ENCODE measurements at regions not wholly inside any gene's neighbourhood (a gene's known extent, or its start where the extent isn't known, plus 50 kb on each side); places are given as distances from the start of the nearest gene placed in this dataset.

- ChIA-PET CTCF (ENCODE audit: low intra/inter-chr PET ratio, low total read pairs) (no interaction called here), POLR2A (no interaction called here)
- Histone ChIP-seq H3K4me3 (replicated peaks in 1 of 3; ENCODE audit: insufficient read depth in 1 of 3, low read depth in 2 of 3, low read length in 3 of 3) (no peak overlapping the region), H3K4me2 (ENCODE audit: low read depth, low read length) (no peak overlapping the region), H3K79me2 (ENCODE audit: insufficient read depth, low read length) (no peaks in the 10 kb centered on the region), H3K9me3 (ENCODE audit: low read length) (no peaks in the 10 kb centered on the region), H2AFZ (ENCODE audit: low read length) (no peak overlapping the region), H4K20me1 (ENCODE audit: insufficient read depth, low read length) (no peaks in the 10 kb centered on the region), H3K27me3 (ENCODE audit: control insufficient read depth in 1 of 2, insufficient read depth in 2 of 2, low read length in 2 of 2) (no peaks in the 10 kb centered on the region), H3K9ac (ENCODE audit: insufficient read depth, low read depth, low read length) (no peak overlapping the region), H3K4me1 (ENCODE audit: insufficient read depth, low read length) (peaks cover under 1% of the 10 kb centered on the region; the same call in 1 of the 2 replicates), H3K36me3 (replicated peaks in 1 of 2; ENCODE audit: control insufficient read depth in 1 of 2, insufficient read depth in 2 of 2, low read length in 2 of 2) (no peaks in the 10 kb centered on the region), H3K27ac (ENCODE audit: extremely low read length, insufficient read depth, low read length) (no peak overlapping the region)
- in situ Hi-C loops (cut with HindIII; ENCODE audit: extremely low pct_ligation_motif_present, low pct_unique_long_range_greater_than_20kb) = no loop called here
- no peak for FAIRE-seq
- no peak for TF ChIP-seq EZH2 (conservative IDR thresholded peaks at IDR 0.05; ENCODE audit: low read depth, low read length)
- no peak for TF ChIP-seq POLR2G (IDR thresholded peaks at IDR 0.05; ENCODE audit: low read depth, low read length)
- no peak for TF ChIP-seq AKNA (CRISPR knock-in tag; IDR thresholded peaks at IDR 0.05; ENCODE audit: borderline replicate concordance)
- TF ChIP-seq ADNP (CRISPR knock-in tag; IDR thresholded peaks at IDR 0.05) = no peak
- no peak for TF ChIP-seq HMG20B (CRISPR knock-in tag; conservative IDR thresholded peaks at IDR 0.05)
- no peak for TF ChIP-seq ZNF260 (CRISPR knock-in tag; IDR thresholded peaks at IDR 0.05; ENCODE audit: borderline replicate concordance, low read depth)
- TF ChIP-seq MTA3 (CRISPR knock-in tag; IDR thresholded peaks at IDR 0.05) = no peak
- TF ChIP-seq, protein P1, sequence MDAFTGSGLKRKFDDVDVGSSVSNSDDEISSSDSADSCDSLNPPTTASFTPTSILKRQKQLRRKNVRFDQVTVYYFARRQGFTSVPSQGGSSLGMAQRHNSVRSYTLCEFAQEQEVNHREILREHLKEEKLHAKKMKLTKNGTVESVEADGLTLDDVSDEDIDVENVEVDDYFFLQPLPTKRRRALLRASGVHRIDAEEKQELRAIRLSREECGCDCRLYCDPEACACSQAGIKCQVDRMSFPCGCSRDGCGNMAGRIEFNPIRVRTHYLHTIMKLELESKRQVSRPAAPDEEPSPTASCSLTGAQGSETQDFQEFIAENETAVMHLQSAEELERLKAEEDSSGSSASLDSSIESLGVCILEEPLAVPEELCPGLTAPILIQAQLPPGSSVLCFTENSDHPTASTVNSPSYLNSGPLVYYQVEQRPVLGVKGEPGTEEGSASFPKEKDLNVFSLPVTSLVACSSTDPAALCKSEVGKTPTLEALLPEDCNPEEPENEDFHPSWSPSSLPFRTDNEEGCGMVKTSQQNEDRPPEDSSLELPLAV (CRISPR knock-in tag; conservative IDR thresholded peaks at IDR 0.05; ENCODE audit: low read depth) = no peak
- no peak for TF ChIP-seq ZXDC (CRISPR knock-in tag; IDR thresholded peaks at IDR 0.05)
- intact Hi-C loops (cut with micrococcal nuclease; ENCODE audit: unreplicated experiment) = no loop called here
- no peak for DNase-seq (ENCODE audit: low spot score)
- no TSS peak for BruUV-seq (replicated peaks)
- WGBS (ENCODE audit: low lambda C conversion rate) = 22% methylated on average over 3 of the region's 3 CpGs
- ATAC-seq = no peak
These were observed 144.0 kb downstream of the SEC23A start for GRCh38 chr14:38959021-38959420.

Measured in HepG2 (cell line).